Neuronal stem cell (in vitro differentiated cells): ENCODE measurements at regions not wholly inside any gene's neighbourhood (a gene's known extent, or its start where the extent isn't known, plus 50 kb on each side); places are given as distances from the start of the nearest gene placed in this dataset.

Experiments used
- DNase-seq: peaks from one replicate; pipeline ENCODE4 v3.0.0-alpha.2; 2013; ENCODE audit warnings: low spot score
- H2AFZ ChIP-seq: one replicate; pipeline ENCODE4 v1.6.1; 2013; ENCODE audit warnings: mild to moderate bottlenecking, low read length, inconsistent platforms
- H2AK5ac ChIP-seq: 2 replicates; pipeline ENCODE4 v1.6.1; 2013; ENCODE audit warnings: low read depth, mild to moderate bottlenecking, inconsistent platforms, low read length, moderate library complexity, mixed read lengths
- H2BK120ac ChIP-seq: 2 replicates; pipeline ENCODE4 v1.6.1; 2013; ENCODE audit warnings: low read depth, mild to moderate bottlenecking, inconsistent platforms, low read length, moderate library complexity, mixed read lengths
- H2BK12ac ChIP-seq: one replicate; pipeline ENCODE4 v1.6.1; 2013; ENCODE audit warnings: low read length, inconsistent platforms
- H2BK15ac ChIP-seq: 2 replicates; pipeline ENCODE4 v1.6.1; 2013; ENCODE audit warnings: mild to moderate bottlenecking, low read length, inconsistent platforms, mixed read lengths
- H2BK5ac ChIP-seq: one replicate; pipeline ENCODE4 v1.6.1; 2013; ENCODE audit warnings: inconsistent platforms, mild to moderate bottlenecking, low read length, moderate library complexity
- H3K14ac ChIP-seq: one replicate; pipeline ENCODE4 v1.6.1; 2013; ENCODE audit warnings: low read length, inconsistent platforms
- H3K18ac ChIP-seq: 2 replicates; pipeline ENCODE4 v1.6.1; 2013; ENCODE audit warnings: low read length, inconsistent platforms
- H3K23ac ChIP-seq: 2 replicates; pipeline ENCODE4 v1.6.1; 2013; ENCODE audit warnings: low read depth, mild to moderate bottlenecking, mixed read lengths, low read length, inconsistent platforms; ENCODE audit not compliant: poor library complexity
- H3K27ac ChIP-seq: replicated peaks from 3 replicates; pipeline ENCODE4 v1.5.1; 2013; ENCODE audit warnings: low read length, inconsistent platforms
- H3K27me3 ChIP-seq, 3 experiments: 2 replicates each; pipeline ENCODE4 v1.6.1; 2013; ENCODE audit warnings: low read length in 3 of 3, mild to moderate bottlenecking in 2 of 3, inconsistent platforms in 1 of 3, low read depth in 1 of 3, mixed read lengths in 1 of 3, moderate library complexity in 1 of 3; ENCODE audit not compliant: control insufficient read depth in 3 of 3, insufficient read depth in 3 of 3
- H3K36me3 ChIP-seq, 2 donors: replicated peaks in 1 of 2; 2 replicates each; pipeline ENCODE4 v1.6.1; 2013; ENCODE audit warnings: low read length in 2 of 2; ENCODE audit not compliant: control insufficient read depth in 2 of 2, insufficient read depth in 2 of 2
- H3K4ac ChIP-seq: 2 replicates; pipeline ENCODE4 v1.6.1; 2013; ENCODE audit warnings: inconsistent platforms, mild to moderate bottlenecking, low read length, moderate library complexity
- H3K4me1 ChIP-seq, 2 donors: 1 replicate in 1 of 2; 2 replicates in 1 of 2; pipeline ENCODE4 v1.6.1; 2013; ENCODE audit warnings: low read length in 2 of 2, low read depth in 1 of 2; ENCODE audit not compliant: control insufficient read depth in 2 of 2, insufficient read depth in 1 of 2
- H3K4me2 ChIP-seq: one replicate; pipeline ENCODE4 v1.6.1; 2013; ENCODE audit warnings: mild to moderate bottlenecking, low read length, inconsistent platforms; ENCODE audit not compliant: insufficient read depth, poor library complexity, severe bottlenecking
- H3K4me3 ChIP-seq, 2 donors: 2 replicates each; pipeline ENCODE4 v1.5.1; 2013; ENCODE audit warnings: low read length in 2 of 2, mild to moderate bottlenecking in 2 of 2, inconsistent platforms in 1 of 2, moderate library complexity in 1 of 2
- H3K79me1 ChIP-seq: one replicate; pipeline ENCODE4 v1.6.1; 2013; ENCODE audit warnings: low read depth, mild to moderate bottlenecking, inconsistent platforms, low read length, moderate library complexity
- H3K9ac ChIP-seq: one replicate; pipeline ENCODE4 v1.6.1; 2013; ENCODE audit warnings: mild to moderate bottlenecking, low read depth, low read length, inconsistent platforms; ENCODE audit not compliant: poor library complexity
- H3K9me3 ChIP-seq, 2 donors: replicated peaks in 1 of 2; 2 replicates each; pipeline versions ENCODE3 to v1.6.1; 2013; ENCODE audit warnings: low read length in 2 of 2, mild to moderate bottlenecking in 2 of 2, inconsistent platforms in 1 of 2, low read depth in 1 of 2, mixed read lengths in 1 of 2, moderate library complexity in 1 of 2; ENCODE audit not compliant: control insufficient read depth in 2 of 2, insufficient read depth in 1 of 2
- H4K8ac ChIP-seq: one replicate; pipeline ENCODE4 v1.6.1; 2013; ENCODE audit warnings: low read depth, mild to moderate bottlenecking, inconsistent platforms, low read length, moderate library complexity
- H4K91ac ChIP-seq: one replicate; pipeline ENCODE4 v1.6.1; 2013; ENCODE audit warnings: low read length, low read depth, mild to moderate bottlenecking, inconsistent platforms; ENCODE audit not compliant: poor library complexity
- WGBS, 2 donors: extraction: QIAGEN DNeasy Blood & Tissue Kit; methylation state at CpG; one replicate each; pipeline ENCODE4 v1.1.7; 2013; ENCODE audit warnings: missing lambda C conversion rate in 2 of 2, mixed read lengths in 1 of 2; ENCODE audit not compliant: insufficient read length in 2 of 2, insufficient replicate concordance in 1 of 2; ENCODE audit errors: extremely low coverage in 2 of 2; 5-methylcytosine and 5-hydroxymethylcytosine counted together

DNA sequence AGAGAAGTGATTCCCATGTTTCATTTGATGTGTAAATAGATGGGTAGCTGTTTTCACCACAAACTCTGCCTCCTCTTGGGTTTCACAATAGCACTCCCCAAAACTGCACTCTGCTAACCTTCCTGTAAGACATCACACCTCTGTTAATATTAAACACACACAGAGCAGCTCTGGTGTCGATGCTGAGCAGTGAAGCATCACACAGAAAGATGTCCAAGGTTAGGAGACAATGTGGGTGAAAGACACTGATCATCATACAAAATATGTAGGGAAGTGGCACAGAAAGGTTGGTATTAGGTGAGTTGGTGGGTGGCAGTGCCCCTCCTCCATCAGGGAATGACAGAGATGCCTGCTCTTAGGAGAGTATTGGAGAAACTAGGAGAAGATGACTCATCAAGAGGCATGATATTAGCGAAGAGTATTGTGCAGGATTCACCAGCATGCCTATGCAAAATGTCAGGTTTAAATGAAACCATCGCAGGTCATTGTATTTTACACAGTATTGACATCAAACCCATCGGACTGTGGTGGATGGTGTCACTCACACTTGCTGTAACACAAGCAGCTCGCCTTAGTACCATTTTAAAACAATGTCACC, 199.7 kb downstream of the TBXT start:
- no CpG with 5 or more reads among the region's 5 CpGs for WGBS, 2 donors
- Histone ChIP-seq H3K4me3 (no peak overlapping the region), H3K9ac (no peak overlapping the region), H2BK5ac (no peak overlapping the region), H3K4ac (no peak overlapping the region), H2BK15ac (no peak overlapping the region), H3K18ac (no peak overlapping the region), H4K91ac (no peak overlapping the region), H3K36me3 (no peaks in the 10 kb centered on the region), H3K27ac (no peak overlapping the region), H2BK12ac (no peak overlapping the region), H2BK120ac (no peak overlapping the region), H4K8ac (no peak overlapping the region), H3K14ac (no peak overlapping the region), H2AFZ (no peak overlapping the region), H3K79me1 (no peaks in the 10 kb centered on the region), H3K27me3 (no peaks in the 10 kb centered on the region), H3K9me3 (no peaks in the 10 kb centered on the region), H3K4me2 (no peak overlapping the region), H3K4me1 (no peaks in the 10 kb centered on the region), H3K23ac (no peak overlapping the region), H2AK5ac (no peak overlapping the region)
- no peak for DNase-seq

DNA sequence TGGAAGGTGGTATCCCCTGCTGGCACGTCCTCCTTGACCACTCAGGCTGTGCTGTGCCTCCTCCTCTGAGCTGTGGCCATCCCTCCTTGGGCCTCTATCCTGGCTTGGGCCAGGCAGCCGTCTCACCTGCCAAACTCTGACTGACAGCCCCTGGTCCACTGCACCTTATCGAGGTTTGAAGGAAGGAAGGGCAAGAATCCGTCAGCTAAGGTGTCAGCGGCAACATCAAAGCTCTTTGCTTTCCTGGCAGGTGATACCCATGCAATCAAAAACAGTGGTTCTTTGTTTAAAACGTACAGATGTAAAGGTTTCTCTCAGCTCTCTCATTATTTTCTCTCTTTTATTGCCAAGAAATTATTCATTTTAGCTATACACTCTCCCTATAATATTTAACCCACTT, 203.9 kb downstream of the TBXT start:
- no peak overlapping the region for H3K4me2 ChIP-seq
- no peak for DNase-seq
- no peak overlapping the region for H2BK5ac ChIP-seq
- peak overlapping the region; percentile 35 for H3K9ac ChIP-seq
- no peak overlapping the region for H4K8ac ChIP-seq
- no peak overlapping the region for H2BK120ac ChIP-seq
- peak overlapping the region; percentile 50 for H3K18ac ChIP-seq
- no peak overlapping the region for H3K27ac ChIP-seq
- no peak overlapping the region for H2AFZ ChIP-seq
- H3K14ac ChIP-seq, result no peak overlapping the region
- no peaks in the 10 kb centered on the region for H3K36me3 ChIP-seq
- H3K79me1 ChIP-seq, result no peaks in the 10 kb centered on the region
- no peaks in the 10 kb centered on the region for H3K27me3 ChIP-seq
- H3K4ac ChIP-seq, result no peak overlapping the region
- H3K4me3 ChIP-seq, result no peak overlapping the region
- H2AK5ac ChIP-seq, result no peak overlapping the region
- no peak overlapping the region for H4K91ac ChIP-seq
- no peak overlapping the region for H2BK12ac ChIP-seq
- WGBS, 2 donors, result no CpG with 5 or more reads among the region's 6 CpGs
- H3K23ac ChIP-seq, result no peak overlapping the region
- H3K9me3 ChIP-seq, result no peaks in the 10 kb centered on the region
- no peak overlapping the region for H2BK15ac ChIP-seq
- no peaks in the 10 kb centered on the region for H3K4me1 ChIP-seq

DNA sequence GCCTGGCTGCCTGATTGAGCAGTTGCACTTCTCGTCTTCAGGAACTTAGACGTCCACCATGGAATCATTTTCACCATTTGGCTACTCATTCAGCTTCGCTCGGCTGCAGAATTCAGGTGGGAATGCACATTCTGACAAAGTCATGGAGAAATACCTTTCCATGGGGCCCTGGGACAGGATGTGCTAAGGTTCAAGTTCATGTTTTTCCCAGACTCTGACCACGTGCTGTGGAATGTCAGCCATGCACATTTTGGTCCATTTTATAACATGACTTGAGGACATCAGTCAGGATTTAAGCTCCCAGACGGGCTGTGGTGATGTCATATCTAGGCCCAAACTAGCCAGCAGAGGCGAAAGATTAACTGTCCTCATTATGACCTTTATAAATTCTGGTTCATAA, 205.3 kb downstream of the TBXT start:
- Histone ChIP-seq H2BK12ac (no peak overlapping the region), H3K4me2 (no peak overlapping the region), H3K14ac (no peak overlapping the region), H2BK15ac (no peak overlapping the region), H3K9ac (no peak overlapping the region), H3K4me1 (no peaks in the 10 kb centered on the region), H3K27ac (no peak overlapping the region), H2AFZ (no peak overlapping the region), H4K8ac (no peak overlapping the region), H2BK120ac (no peak overlapping the region), H3K9me3 (no peaks in the 10 kb centered on the region), H3K18ac (no peak overlapping the region), H3K36me3 (no peaks in the 10 kb centered on the region), H3K4ac (no peak overlapping the region), H2AK5ac (no peak overlapping the region), H3K27me3 (no peaks in the 10 kb centered on the region), H3K23ac (no peak overlapping the region), H3K4me3 (no peak overlapping the region), H2BK5ac (no peak overlapping the region), H4K91ac (no peak overlapping the region), H3K79me1 (no peaks in the 10 kb centered on the region)
- no CpG with 5 or more reads among the region's 7 CpGs for WGBS, 2 donors
- no peak for DNase-seq

DNA sequence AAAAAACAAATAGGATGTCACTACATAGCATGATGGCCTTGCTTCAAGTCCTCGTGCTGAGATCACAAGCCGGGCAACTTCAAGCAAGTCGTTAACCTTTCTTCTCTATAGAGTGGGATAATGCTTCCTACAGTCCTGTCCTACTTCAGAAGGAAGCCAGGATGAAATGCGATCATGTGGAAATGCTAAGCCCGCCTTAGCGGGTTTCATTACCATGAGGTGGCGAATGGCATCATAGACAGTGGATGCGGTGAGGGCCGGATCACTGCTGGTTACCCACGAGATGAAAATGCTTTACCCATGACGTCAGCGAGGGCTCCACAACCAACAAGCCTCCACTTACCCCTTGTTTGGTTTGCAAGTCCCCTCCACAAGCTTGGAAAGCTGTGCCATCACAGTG, 206.4 kb downstream of the TBXT start:
- Histone ChIP-seq H3K36me3 (no peaks in the 10 kb centered on the region), H2BK120ac (no peak overlapping the region), H3K4me3 (no peak overlapping the region), H3K23ac (no peak overlapping the region), H3K4me2 (no peak overlapping the region), H3K9ac (no peak overlapping the region), H3K27me3 (no peaks in the 10 kb centered on the region), H2BK15ac (no peak overlapping the region), H3K14ac (no peak overlapping the region), H4K91ac (no peak overlapping the region), H3K4me1 (no peaks in the 10 kb centered on the region), H3K79me1 (no peaks in the 10 kb centered on the region), H3K9me3 (no peaks in the 10 kb centered on the region), H2BK12ac (no peak overlapping the region), H3K27ac (no peak overlapping the region), H4K8ac (no peak overlapping the region), H3K4ac (no peak overlapping the region), H2AK5ac (no peak overlapping the region), H2AFZ (no peak overlapping the region), H3K18ac (no peak overlapping the region), H2BK5ac (no peak overlapping the region)
- WGBS, 2 donors, result no CpG with 5 or more reads among the region's 12 CpGs
- no peak for DNase-seq
